HEK293 (cell line): ENCODE measurements at regions not wholly inside any gene's neighbourhood (a gene's known extent, or its start where the extent isn't known, plus 50 kb on each side); places are given as distances from the start of the nearest gene placed in this dataset.

Experiments used
- CTCF ChIA-PET: fragments of 350-600 bp; formaldehyde crosslinking; extraction: SDS; loops from one replicate; lab custom pipeline; 2021; ENCODE audit warnings: antibody characterized with exemption; lab: Yijun Ruan, JAX
- POLR2A ChIA-PET: fragments of 300-600 bp; formaldehyde crosslinking; extraction: SDS; loops from one replicate; lab custom pipeline; 2020; ENCODE audit warnings: antibody characterized with exemption, inconsistent platforms; lab: Yijun Ruan, JAX
- H3K27ac ChIP-seq: fragments of 200-500 bp; sonication (Bioruptor generic); 2 replicates; pipeline ENCODE4 v1.5.1; 2014; ENCODE audit warnings: low read depth, low read length, control low read depth, inconsistent platforms; ENCODE audit errors: extremely low read depth
- H3K36me3 ChIP-seq, 2 experiments: fragments of 200-500 bp in 1 of 2; sonication (Bioruptor generic) in 1 of 2; 1 replicate in 1 of 2; 2 replicates in 1 of 2; pipeline ENCODE4 v1.5.1; 2014 to 2017; ENCODE audit warnings: inconsistent platforms in 2 of 2, low read length in 2 of 2; ENCODE audit not compliant: control insufficient read depth in 2 of 2, insufficient read depth in 1 of 2
- H3K4me1 ChIP-seq: fragments of 200-500 bp; sonication (Bioruptor generic); 2 replicates; pipeline ENCODE4 v1.5.1; 2014; ENCODE audit warnings: mild to moderate bottlenecking, low read length, inconsistent platforms; ENCODE audit not compliant: control insufficient read depth, insufficient read depth
- H3K4me3 ChIP-seq: 2 replicates; pipeline ENCODE4 v1.5.1; 2011; ENCODE audit warnings: low read depth, mild to moderate bottlenecking, control low read depth, low read length, moderate library complexity
- H3K9me3 ChIP-seq: fragments of 200-500 bp; sonication (Bioruptor generic); 2 replicates; pipeline ENCODE4 v1.5.1; 2014; ENCODE audit warnings: low read depth, low read length, inconsistent platforms; ENCODE audit not compliant: control insufficient read depth, insufficient read depth
- HOXC10 ChIP-seq: sonication (generic); formaldehyde crosslinking; IDR thresholded peaks from 2 replicates; pipeline ENCODE4 v1.8.1; 2023; ENCODE audit warnings: mild to moderate bottlenecking, missing genetic modification reagents
- KLF1 ChIP-seq: fragments of 450-650 bp; formaldehyde crosslinking; IDR thresholded peaks from 2 replicates; pipeline ENCODE4 v1.5.1; 2016; ENCODE audit warnings: missing biosample characterization, missing genetic modification characterization
- OVOL3 ChIP-seq: fragments of 450-650 bp; formaldehyde crosslinking; IDR thresholded peaks from 2 replicates; pipeline ENCODE4 v1.5.1; 2016; ENCODE audit warnings: missing biosample characterization, missing genetic modification characterization
- PBX3 ChIP-seq: sonication (generic); formaldehyde crosslinking; IDR thresholded peaks from 2 replicates; pipeline ENCODE4 v1.8.1; 2022; ENCODE audit warnings: mild to moderate bottlenecking, moderate library complexity, missing genetic modification reagents
- SETDB1 ChIP-seq: IDR thresholded peaks from one replicate; pipeline ENCODE4 v1.6.1; 2017; ENCODE audit warnings: mild to moderate bottlenecking, low read length, moderate library complexity, mixed read lengths; ENCODE audit not compliant: insufficient read length
- ZBTB21 ChIP-seq: fragments of 450-650 bp; formaldehyde crosslinking; IDR thresholded peaks from 2 replicates; pipeline ENCODE4 v1.5.1; 2017; ENCODE audit warnings: missing biosample characterization, missing genetic modification characterization
- ZEB2 ChIP-seq: fragments of 450-650 bp; formaldehyde crosslinking; IDR thresholded peaks from 2 replicates; pipeline ENCODE4 v1.5.1; 2016; ENCODE audit warnings: missing biosample characterization, missing genetic modification characterization
- ZFP3 ChIP-seq: fragments of 450-650 bp; formaldehyde crosslinking; IDR thresholded peaks from 2 replicates; pipeline ENCODE4 v1.5.1; 2016; ENCODE audit warnings: low read depth, missing biosample characterization, missing genetic modification characterization
- ZNF114 ChIP-seq: fragments of 450-650 bp; formaldehyde crosslinking; IDR thresholded peaks from 2 replicates; pipeline ENCODE4 v1.5.0; 2017; ENCODE audit warnings: missing biosample characterization, missing genetic modification characterization
- ZNF121 ChIP-seq: fragments of 450-650 bp; formaldehyde crosslinking; IDR thresholded peaks from 2 replicates; pipeline ENCODE4 v1.5.1; 2016; ENCODE audit warnings: missing biosample characterization, missing genetic modification characterization
- ZNF155 ChIP-seq: fragments of 450-650 bp; formaldehyde crosslinking; IDR thresholded peaks from 2 replicates; pipeline ENCODE4 v1.5.1; 2016; ENCODE audit warnings: missing biosample characterization, missing genetic modification characterization
- ZNF157 ChIP-seq: fragments of 450-650 bp; formaldehyde crosslinking; IDR thresholded peaks from 2 replicates; pipeline ENCODE4 v1.5.1; 2016; ENCODE audit warnings: missing biosample characterization, missing genetic modification characterization
- ZNF23 ChIP-seq: fragments of 450-650 bp; formaldehyde crosslinking; IDR thresholded peaks from 2 replicates; pipeline ENCODE4 v1.5.1; 2016; ENCODE audit warnings: missing biosample characterization, missing genetic modification characterization, borderline replicate concordance
- ZNF292 ChIP-seq: fragments of 450-650 bp; formaldehyde crosslinking; IDR thresholded peaks from 2 replicates; pipeline ENCODE4 v1.5.1; 2016; ENCODE audit warnings: low read depth, missing biosample characterization, missing genetic modification characterization, borderline replicate concordance
- ZNF324 ChIP-seq: fragments of 450-650 bp; formaldehyde crosslinking; IDR thresholded peaks from 2 replicates; pipeline ENCODE4 v1.5.1; 2016; ENCODE audit warnings: missing biosample characterization, missing genetic modification characterization
- ZNF354C ChIP-seq: fragments of 450-650 bp; formaldehyde crosslinking; IDR thresholded peaks from 2 replicates; pipeline ENCODE4 v1.5.1; 2016; ENCODE audit warnings: missing biosample characterization, missing genetic modification characterization, low read depth, borderline replicate concordance
- ZNF37A ChIP-seq: fragments of 450-650 bp; IDR thresholded peaks from 2 replicates; pipeline ENCODE4 v1.5.1; 2018; ENCODE audit warnings: missing biosample characterization, missing genetic modification characterization
- ZNF529 ChIP-seq: fragments of 450-650 bp; formaldehyde crosslinking; IDR thresholded peaks from 2 replicates; pipeline ENCODE4 v1.5.1; 2017; ENCODE audit warnings: missing genetic modification characterization, missing biosample characterization; ENCODE audit not compliant: insufficient replicate concordance
- ZNF544 ChIP-seq: fragments of 450-650 bp; formaldehyde crosslinking; IDR thresholded peaks from 2 replicates; pipeline ENCODE4 v1.5.0; 2017; ENCODE audit warnings: missing biosample characterization, missing genetic modification characterization
- ZNF624 ChIP-seq: fragments of 450-650 bp; formaldehyde crosslinking; IDR thresholded peaks from 2 replicates; pipeline ENCODE4 v1.5.1; 2017; ENCODE audit warnings: missing biosample characterization, missing genetic modification characterization
- ZNF629 ChIP-seq: fragments of 450-650 bp; formaldehyde crosslinking; IDR thresholded peaks from 2 replicates; pipeline ENCODE4 v1.5.1; 2017; ENCODE audit warnings: missing biosample characterization, missing genetic modification characterization
- ZNF701 ChIP-seq: fragments of 450-650 bp; formaldehyde crosslinking; IDR thresholded peaks from 2 replicates; pipeline ENCODE4 v1.5.1; 2016; ENCODE audit warnings: missing biosample characterization, missing genetic modification characterization
- ZNF837 ChIP-seq: fragments of 450-650 bp; formaldehyde crosslinking; IDR thresholded peaks from 2 replicates; pipeline ENCODE4 v1.5.1; 2016; ENCODE audit warnings: missing biosample characterization, missing genetic modification characterization
- ZNF843 ChIP-seq: fragments of 450-650 bp; formaldehyde crosslinking; IDR thresholded peaks from 2 replicates; pipeline ENCODE4 v1.5.1; 2016; ENCODE audit warnings: missing biosample characterization, missing genetic modification characterization
- ZSCAN16 ChIP-seq: fragments of 450-650 bp; formaldehyde crosslinking; IDR thresholded peaks from 2 replicates; pipeline ENCODE4 v1.5.1; 2016; ENCODE audit warnings: missing biosample characterization, missing genetic modification characterization
- ZXDB ChIP-seq: fragments of 450-650 bp; formaldehyde crosslinking; IDR thresholded peaks from 2 replicates; pipeline ENCODE4 v1.5.1; 2016; ENCODE audit warnings: missing biosample characterization, missing genetic modification characterization
- TF ChIP-seq, protein P1 (sequence below): fragments of 450-650 bp; formaldehyde crosslinking; IDR thresholded peaks from 2 replicates; pipeline ENCODE4 v1.5.1; 2016; ENCODE audit warnings: missing biosample characterization, missing genetic modification characterization, borderline replicate concordance

- TF ChIP-seq ZNF157 (tag by site-specific recombination) (no peak), ZNF23 (tag by site-specific recombination) (no peak), ZFP3 (tag by site-specific recombination) (no peak), OVOL3 (tag by site-specific recombination) (no peak), ZNF529 (tag by site-specific recombination) (no peak), ZNF37A (no peak), PBX3 (CRISPR knock-in tag) (no peak), ZNF701 (tag by site-specific recombination) (no peak), ZNF837 (tag by site-specific recombination) (no peak)
Measured at GRCh38 chr3:103953796-103954195, 1412.9 kb upstream of the ALCAM start (continued).

GRCh38 chr3:103960819-103961218, 1405.9 kb upstream of the ALCAM start:
- no peak overlapping the region for H3K4me3 ChIP-seq
- POLR2A ChIA-PET = no interaction called here
- CTCF ChIA-PET = no interaction called here
- no peak for TF ChIP-seq ZNF292 (tag by site-specific recombination)
- no peak for TF ChIP-seq ZNF544 (tag by site-specific recombination)
- TF ChIP-seq HOXC10 = no peak
- TF ChIP-seq ZNF155 (tag by site-specific recombination) = no peak
- TF ChIP-seq ZBTB21 (tag by site-specific recombination) = no peak
- TF ChIP-seq ZNF114 (tag by site-specific recombination) = no peak
- TF ChIP-seq ZNF629 (tag by site-specific recombination) = no peak
- no peak for TF ChIP-seq ZNF624 (tag by site-specific recombination)
- TF ChIP-seq ZSCAN16 (tag by site-specific recombination) = no peak
- no peak for TF ChIP-seq ZXDB (tag by site-specific recombination)
- TF ChIP-seq, protein P1, sequence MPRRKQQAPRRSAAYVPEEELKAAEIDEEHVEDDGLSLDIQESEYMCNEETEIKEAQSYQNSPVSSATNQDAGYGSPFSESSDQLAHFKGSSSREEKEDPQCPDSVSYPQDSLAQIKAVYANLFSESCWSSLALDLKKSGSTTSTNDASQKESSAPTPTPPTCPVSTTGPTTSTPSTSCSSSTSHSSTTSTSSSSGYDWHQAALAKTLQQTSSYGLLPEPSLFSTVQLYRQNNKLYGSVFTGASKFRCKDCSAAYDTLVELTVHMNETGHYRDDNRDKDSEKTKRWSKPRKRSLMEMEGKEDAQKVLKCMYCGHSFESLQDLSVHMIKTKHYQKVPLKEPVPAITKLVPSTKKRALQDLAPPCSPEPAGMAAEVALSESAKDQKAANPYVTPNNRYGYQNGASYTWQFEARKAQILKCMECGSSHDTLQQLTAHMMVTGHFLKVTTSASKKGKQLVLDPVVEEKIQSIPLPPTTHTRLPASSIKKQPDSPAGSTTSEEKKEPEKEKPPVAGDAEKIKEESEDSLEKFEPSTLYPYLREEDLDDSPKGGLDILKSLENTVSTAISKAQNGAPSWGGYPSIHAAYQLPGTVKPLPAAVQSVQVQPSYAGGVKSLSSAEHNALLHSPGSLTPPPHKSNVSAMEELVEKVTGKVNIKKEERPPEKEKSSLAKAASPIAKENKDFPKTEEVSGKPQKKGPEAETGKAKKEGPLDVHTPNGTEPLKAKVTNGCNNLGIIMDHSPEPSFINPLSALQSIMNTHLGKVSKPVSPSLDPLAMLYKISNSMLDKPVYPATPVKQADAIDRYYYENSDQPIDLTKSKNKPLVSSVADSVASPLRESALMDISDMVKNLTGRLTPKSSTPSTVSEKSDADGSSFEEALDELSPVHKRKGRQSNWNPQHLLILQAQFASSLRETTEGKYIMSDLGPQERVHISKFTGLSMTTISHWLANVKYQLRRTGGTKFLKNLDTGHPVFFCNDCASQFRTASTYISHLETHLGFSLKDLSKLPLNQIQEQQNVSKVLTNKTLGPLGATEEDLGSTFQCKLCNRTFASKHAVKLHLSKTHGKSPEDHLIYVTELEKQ (tag by site-specific recombination) = no peak
- TF ChIP-seq SETDB1 = no peak
- no peak for TF ChIP-seq ZNF324 (tag by site-specific recombination)
- TF ChIP-seq ZNF121 (tag by site-specific recombination) = no peak
- TF ChIP-seq ZNF843 (tag by site-specific recombination) = no peak
- TF ChIP-seq ZNF354C (tag by site-specific recombination) = no peak
- TF ChIP-seq KLF1 (tag by site-specific recombination) = no peak
- no peak for TF ChIP-seq ZEB2 (tag by site-specific recombination)
- no peak overlapping the region for H3K27ac ChIP-seq
- H3K9me3 ChIP-seq = no peaks in the 10 kb centered on the region
- no peaks in the 10 kb centered on the region for H3K36me3 ChIP-seq
- no peaks in the 10 kb centered on the region; the same call in 1 of the 2 replicates for H3K4me1 ChIP-seq
